Suprapubic skin (tissue), 4 donors: ENCODE measurements at regions not wholly inside any gene's neighbourhood (a gene's known extent, or its start where the extent isn't known, plus 50 kb on each side); places are given as distances from the start of the nearest gene placed in this dataset.
"Not testable (repeated sequence)": the region's sequence is repeated elsewhere in the genome, so short reads cannot be mapped to it uniquely, and the experiment has no call there.

Experiments used
- CTCF ChIP-seq, 2 donors: fragments of 200-600 bp in 1 of 2; fragments of 450-650 bp in 1 of 2; sonication (generic) in 1 of 2; IDR thresholded peaks; one replicate each; pipeline ENCODE4 v1.5.1; 2016 to 2019; ENCODE audit warnings: antibody characterized with exemption in 2 of 2, mild to moderate bottlenecking in 1 of 2, moderate library complexity in 1 of 2
- EP300 ChIP-seq: sonication (generic); formaldehyde crosslinking; IDR thresholded peaks from one replicate; pipeline ENCODE4 v1.6.1; 2017; ENCODE audit warnings: antibody characterized with exemption
- POLR2A ChIP-seq, 2 donors: fragments of 450-650 bp; IDR thresholded peaks; one replicate each; pipeline ENCODE4 v1.6.1; 2017; ENCODE audit warnings: antibody characterized with exemption in 2 of 2, mild to moderate bottlenecking in 2 of 2, moderate library complexity in 2 of 2
- POLR2AphosphoS5 ChIP-seq, 3 donors: sonication (generic); formaldehyde crosslinking; IDR thresholded peaks; one replicate each; pipeline ENCODE4 v1.6.1; 2017; ENCODE audit warnings: antibody characterized with exemption in 3 of 3

DNA sequence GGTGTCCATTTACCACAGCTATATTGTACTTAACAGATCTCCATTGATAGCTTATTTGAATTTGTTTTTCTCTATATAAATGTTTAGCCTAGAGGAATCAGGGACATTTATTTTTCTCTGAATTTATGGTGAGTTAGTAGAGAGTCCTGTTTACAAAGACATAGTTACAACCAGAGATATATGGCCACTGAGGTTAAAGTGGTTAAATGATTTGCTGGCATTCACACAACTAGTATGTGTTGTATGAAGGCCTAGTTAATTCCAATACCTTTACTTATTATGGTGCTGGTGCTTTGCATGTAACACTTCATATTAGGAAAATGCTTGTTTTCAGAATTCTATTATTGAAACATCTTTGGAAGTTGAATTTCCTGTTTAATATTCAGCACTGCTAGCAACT is 63.0 kb upstream of the SEC22B start:
- not testable (repeated sequence) for TF ChIP-seq POLR2A (IDR thresholded peaks at IDR 0.05); CTCF (IDR thresholded peaks at IDR 0.05); POLR2AphosphoS5 (IDR thresholded peaks at IDR 0.05); EP300
